K562 (cell line): ENCODE measurements at regions not wholly inside any gene's neighbourhood (a gene's known extent, or its start where the extent isn't known, plus 50 kb on each side); places are given as distances from the start of the nearest gene placed in this dataset.

Experiments
- ATF3 ChIP-seq, 2 experiments: fragments of 450-650 bp in 1 of 2; sonication (generic) in 1 of 2; formaldehyde crosslinking in 1 of 2; IDR thresholded peaks in 1 of 2; conservative IDR thresholded peaks in 1 of 2; 2 replicates each; pipeline versions ENCODE4 v1.6.1 to v1.8.1; 2016 to 2023; ENCODE audit warnings: mild to moderate bottlenecking in 2 of 2, moderate library complexity in 2 of 2, inconsistent platforms in 1 of 2, missing genetic modification reagents in 1 of 2
- CTCF ChIP-seq, 3 experiments: IDR thresholded peaks in 2 of 3; conservative IDR thresholded peaks in 1 of 3; 2 replicates each; pipeline ENCODE4 v1.5.1; 2011 to 2012; ENCODE audit warnings: low read length in 3 of 3, mild to moderate bottlenecking in 3 of 3, control low read depth in 2 of 3, improper control_type of control experiment in 1 of 3, inconsistent platforms in 1 of 3, low read depth in 1 of 3, mixed read lengths in 1 of 3, moderate library complexity in 1 of 3; ENCODE audit not compliant: insufficient read depth in 2 of 3
- EZH2 ChIP-seq: IDR thresholded peaks from 2 replicates; pipeline ENCODE4 v1.6.1; 2012; ENCODE audit warnings: low read depth, mild to moderate bottlenecking, inconsistent platforms, low read length, borderline replicate concordance
- JUND ChIP-seq, 2 experiments: IDR thresholded peaks; 2 replicates in 1 of 2; 3 replicates in 1 of 2; pipeline ENCODE4 v1.6.1; 2011; ENCODE audit warnings: borderline replicate concordance in 2 of 2, low read depth in 2 of 2, low read length in 2 of 2, improper control_type of control experiment in 1 of 2, missing biosample characterization in 1 of 2, missing genetic modification characterization in 1 of 2, missing genetic modification reagents in 1 of 2
- NCOA2 ChIP-seq, 2 experiments: fragments of 450-650 bp; IDR thresholded peaks; 2 replicates each; pipeline ENCODE4 v1.6.1; 2018; ENCODE audit warnings: mild to moderate bottlenecking in 2 of 2, moderate library complexity in 1 of 2; ENCODE audit not compliant: partially characterized antibody in 2 of 2
- RFX7 ChIP-seq: fragments of 250-450 bp; sonication (Bioruptor Pico); IDR thresholded peaks from 2 replicates; pipeline ENCODE4 v1.5.1; 2021; ENCODE audit warnings: mild to moderate bottlenecking
- SREBF2 ChIP-seq: sonication (generic); formaldehyde crosslinking; IDR thresholded peaks from 2 replicates; pipeline ENCODE4 v1.4.0; 2020; ENCODE audit warnings: mild to moderate bottlenecking, missing genetic modification reagents
- TCF3 ChIP-seq: sonication (generic); formaldehyde crosslinking; IDR thresholded peaks from 2 replicates; pipeline ENCODE4 v1.4.0; 2020; ENCODE audit warnings: mild to moderate bottlenecking, missing genetic modification reagents
- YY1 ChIP-seq, 3 experiments: IDR thresholded peaks; 2 replicates each; pipeline ENCODE4 v1.6.1; 2011; ENCODE audit warnings: low read length in 2 of 3, mild to moderate bottlenecking in 2 of 3, moderate library complexity in 2 of 3, borderline replicate concordance in 1 of 3, control low read depth in 1 of 3, low read depth in 1 of 3; ENCODE audit not compliant: insufficient read depth in 3 of 3, insufficient replicate concordance in 2 of 3, control insufficient read depth in 1 of 3, insufficient read length in 1 of 3; ENCODE audit errors: extremely low read depth in 1 of 3
- ZHX1 ChIP-seq: fragments of 150-350 bp; conservative IDR thresholded peaks from 2 replicates; pipeline ENCODE4 v1.6.1; 2014; ENCODE audit warnings: low read length

- no peak for TF ChIP-seq ZHX1
- TF ChIP-seq SREBF2, result no peak
- TF ChIP-seq ATF3 (IDR thresholded peaks at IDR 0.05), result no peak
- TF ChIP-seq ATF3 (CRISPR knock-in tag; conservative IDR thresholded peaks at IDR 0.05), result no peak
- TF ChIP-seq YY1 (IDR thresholded peaks at IDR 0.05; ENCODE audit: borderline replicate concordance in 1 of 3, control insufficient read depth in 1 of 3, extremely low read depth in 1 of 3, insufficient read depth in 3 of 3, insufficient read length in 1 of 3, insufficient replicate concordance in 2 of 3, low read depth in 1 of 3, low read length in 2 of 3), result no peak
- TF ChIP-seq JUND (IDR thresholded peaks at IDR 0.05; ENCODE audit: borderline replicate concordance, low read depth, low read length), result no peak
- TF ChIP-seq JUND (tag; IDR thresholded peaks at IDR 0.05; ENCODE audit: borderline replicate concordance, low read depth, low read length), result no peak
- TF ChIP-seq TCF3 (CRISPR knock-in tag), result no peak
- TF ChIP-seq EZH2, result no peak
- TF ChIP-seq CTCF (IDR thresholded peaks at IDR 0.05 in 2 of 3, conservative IDR thresholded peaks at IDR 0.05 in 1 of 3; ENCODE audit: insufficient read depth in 2 of 3, low read depth in 1 of 3, low read length in 3 of 3), result no peak
- TF ChIP-seq RFX7 (CRISPR knock-in tag), result no peak
- no peak for TF ChIP-seq NCOA2 (IDR thresholded peaks at IDR 0.05; ENCODE audit: partially characterized antibody in 2 of 2)
Observed at GRCh38 chr4:79723507-79723906, 315.5 kb upstream of the GK2 start.
